H1 (cell line): ENCODE measurements at regions not wholly inside any gene's neighbourhood (a gene's known extent, or its start where the extent isn't known, plus 50 kb on each side); places are given as distances from the start of the nearest gene placed in this dataset.

Experiments
- CTCF ChIA-PET: fragments of 300-600 bp; sonication (Branson Sonifier 250); formaldehyde crosslinking; loops from one replicate; lab custom pipeline; 2021; ENCODE audit not compliant: partially characterized antibody; lab: Charles Lee
- POLR2A ChIA-PET: fragments of 300-600 bp; sonication (Branson Sonifier 250); formaldehyde crosslinking; loops from one replicate; lab custom pipeline; 2021; ENCODE audit warnings: inconsistent platforms; ENCODE audit not compliant: partially characterized antibody; lab: Charles Lee
- DNase-seq, 2 experiments: peaks; one replicate each; pipeline versions ENCODE4 v3.0.0 to v3.0.0-alpha.2; 2010 to 2022; ENCODE audit warnings: low spot score in 2 of 2, low read depth in 1 of 2, mixed read lengths in 1 of 2
- FAIRE-seq: peaks from 2 replicates; lab custom pipeline; 2011; peaks lifted over from hg19 to GRCh38; lab: Jason Lieb, UNC
- H2AFZ ChIP-seq: 2 replicates; pipeline ENCODE4 v1.8.1; 2012; ENCODE audit warnings: low read length, inconsistent platforms
- H2AK5ac ChIP-seq: 2 replicates; pipeline ENCODE4 v1.6.1; 2013; ENCODE audit warnings: low read depth, low read length
- H2BK120ac ChIP-seq: replicated peaks from 2 replicates; pipeline ENCODE3; 2013; ENCODE audit warnings: low read depth, low read length, inconsistent platforms
- H2BK12ac ChIP-seq: 2 replicates; pipeline ENCODE4 v1.6.1; 2013; ENCODE audit warnings: low read depth, low read length
- H2BK15ac ChIP-seq: 2 replicates; pipeline ENCODE4 v1.6.1; 2013; ENCODE audit warnings: low read length
- H2BK20ac ChIP-seq: 2 replicates; pipeline ENCODE4 v1.6.1; 2013; ENCODE audit warnings: low read length
- H2BK5ac ChIP-seq: 2 replicates; pipeline ENCODE4 v1.6.1; 2013; ENCODE audit warnings: low read depth, low read length
- H3K14ac ChIP-seq: 2 replicates; pipeline ENCODE4 v1.6.1; 2013; ENCODE audit warnings: inconsistent platforms; ENCODE audit not compliant: insufficient read length
- H3K18ac ChIP-seq: 2 replicates; pipeline ENCODE4 v1.6.1; 2013; ENCODE audit warnings: low read length; ENCODE audit errors: extremely low read depth
- H3K23ac ChIP-seq: 2 replicates; pipeline ENCODE4 v1.6.1; 2013; ENCODE audit warnings: inconsistent platforms; ENCODE audit not compliant: insufficient read length
- H3K23me2 ChIP-seq: 2 replicates; pipeline ENCODE4 v1.6.1; 2013; ENCODE audit warnings: low read depth, low read length
- H3K27ac ChIP-seq: 2 replicates; pipeline ENCODE4 v1.6.1; 2011; ENCODE audit warnings: low read depth, low read length, inconsistent platforms
- H3K27me3 ChIP-seq, 4 experiments: replicated peaks in 1 of 4; 1 replicate in 1 of 4; 2 replicates in 3 of 4; pipeline versions ENCODE4 v1.6.1 to v1.8.1; 2011 to 2013; ENCODE audit warnings: low read length in 3 of 4, mild to moderate bottlenecking in 3 of 4, inconsistent platforms in 2 of 4, mixed read lengths in 2 of 4, moderate library complexity in 1 of 4; ENCODE audit not compliant: control insufficient read depth in 3 of 4, insufficient read depth in 3 of 4; ENCODE audit errors: extremely low read depth in 1 of 4
- H3K36me3 ChIP-seq, 4 experiments: 2 replicates each; pipeline versions ENCODE4 v1.6.1 to v1.8.1; 2011 to 2013; ENCODE audit warnings: mild to moderate bottlenecking in 4 of 4, low read length in 3 of 4, moderate library complexity in 2 of 4, control low read depth in 1 of 4, inconsistent platforms in 1 of 4; ENCODE audit not compliant: insufficient read depth in 4 of 4, control insufficient read depth in 2 of 4
- H3K4ac ChIP-seq: replicated peaks from 2 replicates; pipeline ENCODE3; 2013; ENCODE audit warnings: low read length, low read depth, mixed read lengths, inconsistent platforms; ENCODE audit not compliant: insufficient read length
- H3K4me1 ChIP-seq, 4 experiments: replicated peaks in 1 of 4; 1 replicate in 1 of 4; 2 replicates in 3 of 4; pipeline versions ENCODE4 v1.6.1 to v1.8.1; 2011 to 2013; ENCODE audit warnings: low read length in 3 of 4, inconsistent platforms in 2 of 4, mixed read lengths in 1 of 4; ENCODE audit not compliant: insufficient read depth in 4 of 4, control insufficient read depth in 3 of 4
- H3K4me2 ChIP-seq, 2 experiments: 2 replicates each; pipeline versions ENCODE4 v1.6.1 to v1.8.1; 2011 to 2013; ENCODE audit warnings: low read depth in 2 of 2, low read length in 2 of 2, control low read depth in 1 of 2, inconsistent platforms in 1 of 2, mild to moderate bottlenecking in 1 of 2; ENCODE audit not compliant: insufficient read depth in 1 of 2
- H3K4me3 ChIP-seq, 4 experiments: fragments of 200-600, 300-600 bp in 1 of 4; sonication (generic), shearing (Covaris generic), sonication (Bioruptor Twin) in 1 of 4; 2 replicates each; pipeline versions ENCODE4 v1.5.1 to v1.8.1; 2011 to 2016; ENCODE audit warnings: low read length in 4 of 4, low read depth in 3 of 4, control low read depth in 2 of 4, inconsistent platforms in 2 of 4, mild to moderate bottlenecking in 2 of 4, mixed read lengths in 1 of 4, moderate library complexity in 1 of 4; ENCODE audit not compliant: insufficient read depth in 2 of 4; ENCODE audit errors: extremely low read depth in 1 of 4
- H3K56ac ChIP-seq: replicated peaks from 2 replicates; pipeline ENCODE3; 2013; ENCODE audit warnings: low read depth, mild to moderate bottlenecking, mixed read lengths, low read length, inconsistent platforms; ENCODE audit not compliant: insufficient read length
- H3K79me1 ChIP-seq: 2 replicates; pipeline ENCODE4 v1.6.1; 2013; ENCODE audit warnings: low read depth, low read length, control low read depth
- H3K79me2 ChIP-seq, 2 experiments: 2 replicates each; pipeline versions ENCODE4 v1.6.1 to v1.8.1; 2012 to 2013; ENCODE audit warnings: low read length in 2 of 2, mild to moderate bottlenecking in 2 of 2, inconsistent platforms in 1 of 2; ENCODE audit not compliant: insufficient read depth in 2 of 2, control insufficient read depth in 1 of 2
- H3K9ac ChIP-seq, 4 experiments: replicated peaks in 1 of 4; 1 replicate in 1 of 4; 2 replicates in 3 of 4; pipeline versions ENCODE4 v1.6.1 to v1.8.1; 2011 to 2013; ENCODE audit warnings: low read depth in 3 of 4, low read length in 3 of 4, control low read depth in 2 of 4, mild to moderate bottlenecking in 2 of 4, moderate library complexity in 2 of 4, inconsistent platforms in 1 of 4; ENCODE audit errors: extremely low read depth in 1 of 4
- H3K9me3 ChIP-seq, 2 experiments: 2 replicates each; pipeline versions ENCODE4 v1.6.1 to v1.8.1; 2012 to 2013; ENCODE audit warnings: mild to moderate bottlenecking in 2 of 2, moderate library complexity in 2 of 2, control low read depth in 1 of 2, inconsistent platforms in 1 of 2, low read depth in 1 of 2, low read length in 1 of 2, mixed read lengths in 1 of 2; ENCODE audit not compliant: insufficient read depth in 2 of 2
- H4K20me1 ChIP-seq, 2 experiments: replicated peaks in 1 of 2; 2 replicates each; pipeline versions ENCODE3 to v1.8.1; 2011 to 2013; ENCODE audit warnings: inconsistent platforms in 2 of 2, low read length in 2 of 2, mild to moderate bottlenecking in 1 of 2; ENCODE audit not compliant: insufficient read depth in 2 of 2, control insufficient read depth in 1 of 2
- H4K5ac ChIP-seq: 2 replicates; pipeline ENCODE4 v1.6.1; 2013; ENCODE audit warnings: low read length, low read depth, mixed read lengths, inconsistent platforms; ENCODE audit not compliant: insufficient read length
- H4K8ac ChIP-seq: 2 replicates; pipeline ENCODE4 v1.8.0; 2013; ENCODE audit warnings: mild to moderate bottlenecking, moderate library complexity, low read length, inconsistent platforms; ENCODE audit not compliant: insufficient read depth; ENCODE audit errors: extremely low read depth
- H4K91ac ChIP-seq: replicated peaks from 2 replicates; pipeline ENCODE3; 2013; ENCODE audit warnings: low read length, mixed read lengths, inconsistent platforms; ENCODE audit not compliant: insufficient read length
- EGR1 ChIP-seq: IDR thresholded peaks from 2 replicates; pipeline ENCODE4 v1.6.1; 2011; ENCODE audit warnings: low read depth, low read length, borderline replicate concordance
- EZH2 ChIP-seq: fragments of 200-600 bp; sonication (generic); IDR thresholded peaks from 2 replicates; pipeline ENCODE4 v1.7.1; 2012; ENCODE audit warnings: low read depth, mild to moderate bottlenecking, moderate library complexity, low read length, inconsistent platforms; ENCODE audit not compliant: severe bottlenecking
- JUN ChIP-seq: IDR thresholded peaks from 2 replicates; pipeline ENCODE4 v1.6.1; 2011; ENCODE audit warnings: low read depth, mild to moderate bottlenecking, improper control_type of control experiment, low read length
- KDM4A ChIP-seq: IDR thresholded peaks from one replicate; pipeline ENCODE4 v1.7.1; 2012; ENCODE audit warnings: low read depth, mild to moderate bottlenecking, moderate library complexity, low read length, inconsistent platforms; ENCODE audit not compliant: severe bottlenecking
- NANOG ChIP-seq: IDR thresholded peaks from 2 replicates; pipeline ENCODE4 v1.6.1; 2011; ENCODE audit warnings: low read length, low read depth, mild to moderate bottlenecking, inconsistent platforms; ENCODE audit not compliant: insufficient read depth, poor library complexity, severe bottlenecking
- POLR2A ChIP-seq, 2 experiments: IDR thresholded peaks; 1 replicate in 1 of 2; 2 replicates in 1 of 2; pipeline ENCODE4 v1.6.1; 2011; ENCODE audit warnings: low read depth in 2 of 2, low read length in 2 of 2, mild to moderate bottlenecking in 2 of 2; ENCODE audit errors: control extremely low read depth in 1 of 2
- RXRA ChIP-seq: IDR thresholded peaks from 2 replicates; pipeline ENCODE4 v1.6.1; 2011; ENCODE audit warnings: low read depth, mild to moderate bottlenecking, low read length, moderate library complexity; ENCODE audit not compliant: insufficient read depth
- SIRT6 ChIP-seq: IDR thresholded peaks from one replicate; pipeline ENCODE4 v1.7.1; 2012; ENCODE audit warnings: low read length, inconsistent platforms
- SP4 ChIP-seq: IDR thresholded peaks from 2 replicates; pipeline ENCODE4 v1.6.1; 2012; ENCODE audit warnings: low read length, inconsistent platforms
- WGBS, 2 experiments: shearing (Covaris generic) in 1 of 2; methylation state at CpG; one replicate each; pipeline versions ENCODE4 v1.1.6 to v1.1.7; 2013 to 2015; ENCODE audit warnings: low lambda C conversion rate in 2 of 2, mixed read lengths in 2 of 2, inconsistent platforms in 1 of 2, low coverage in 1 of 2, missing lambda C conversion rate in 1 of 2; ENCODE audit not compliant: insufficient replicate concordance in 2 of 2, insufficient coverage in 1 of 2, insufficient read length in 1 of 2; ENCODE audit errors: extremely low coverage in 1 of 2, missing lambda C conversion rate in 1 of 2; 5-methylcytosine and 5-hydroxymethylcytosine counted together

GRCh38 chr4:86522349-86522748 lies 71.8 kb upstream of the PTPN13 start:
- Histone ChIP-seq H3K27ac (no peak overlapping the region), H2BK120ac (no peak overlapping the region), H3K56ac (no peak overlapping the region), H3K14ac (no peak overlapping the region), H3K18ac (no peak overlapping the region), H4K91ac (no peak overlapping the region), H4K8ac (no peak overlapping the region), H2BK12ac (no peak overlapping the region), H3K9me3 (peaks cover 4 to 10% of the 10 kb centered on the region in 2 experiments; a peak in 3 of 4 replicates), H2BK5ac (no peak overlapping the region), H2BK15ac (no peak overlapping the region), H3K79me2 (no peaks in the 10 kb centered on the region), H3K4me2 (no peak overlapping the region), H3K36me3 (no peaks in the 10 kb centered on the region), H2AFZ (no peak overlapping the region), H3K23me2 (no peaks in the 10 kb centered on the region), H3K27me3 (no peaks in the 10 kb centered on the region), H2BK20ac (no peak overlapping the region), H3K9ac (no peak overlapping the region), H4K20me1 (no peaks in the 10 kb centered on the region), H3K79me1 (no peaks in the 10 kb centered on the region), H4K5ac (no peak overlapping the region), H3K4me1 (no peaks in the 10 kb centered on the region), H2AK5ac (no peak overlapping the region), H3K23ac (no peak overlapping the region), H3K4me3 (no peak overlapping the region), H3K4ac (no peak overlapping the region)
- no peak for DNase-seq
- CTCF ChIA-PET, result interaction anchor here (0.6 to 1.9 kb wide), 8 partner anchors 15 to 628 kb away, joined by 3 to 6 read pairs (median 4); no protein-coding TSS in a partner anchor
- WGBS, 2 experiments, result 86% methylated on average over 4 of the region's 4 CpGs; no CpG with 5 or more reads in 1 of the 2 experiments
- no peak for FAIRE-seq
- POLR2A ChIA-PET, result no interaction called here
- no peak for TF ChIP-seq RXRA
- TF ChIP-seq JUN, result no peak
- no peak for TF ChIP-seq SP4
- no peak for TF ChIP-seq SIRT6
- no peak for TF ChIP-seq NANOG
- TF ChIP-seq EZH2, result no peak
- TF ChIP-seq KDM4A, result no peak
- no peak for TF ChIP-seq EGR1
- TF ChIP-seq POLR2A (IDR thresholded peaks at IDR 0.05; ENCODE audit: control extremely low read depth in 1 of 2, low read depth in 2 of 2, low read length in 2 of 2), result no peak
